K562 (cell line): ENCODE measurements at regions not wholly inside any gene's neighbourhood (a gene's known extent, or its start where the extent isn't known, plus 50 kb on each side); places are given as distances from the start of the nearest gene placed in this dataset.

Source experiments
- ATAC-seq: fragments of 200-7000 bp; cut with Tn5 transposase; 3 replicates; pipeline ENCODE4 v1.9.1; 2020; ENCODE audit warnings: moderate library complexity
- BruUV-seq: library from RNA; stranded (reverse); fragments of 400-500 nt; replicated peaks from 2 replicates; lab custom pipeline; 2021; lab: Mats Ljungman, UMichigan
- CTCF ChIA-PET: fragments of 300-600 bp; formaldehyde crosslinking; extraction: SDS; loops from one replicate; lab custom pipeline; 2021; ENCODE audit warnings: low intra/inter-chr PET ratio; lab: Yijun Ruan, JAX
- POLR2A ChIA-PET: fragments of 300-600, 350-650 bp; sonication (Branson Sonifier 250); formaldehyde crosslinking; extraction: SDS; loops from one replicate; lab custom pipeline; 2021; ENCODE audit warnings: antibody characterized with exemption, inconsistent platforms; lab: Yijun Ruan, JAX
- DNase-seq, 4 experiments: peaks; one replicate each; pipeline versions ENCODE4 v3.0.0 to v3.0.0-alpha.2; 2011 to 2018; ENCODE audit warnings: low spot score in 3 of 4, mixed read lengths in 3 of 4; ENCODE audit errors: extremely low read depth in 1 of 4
- FAIRE-seq: peaks from 2 replicates; lab custom pipeline; 2011; peaks lifted over from hg19 to GRCh38; lab: Jason Lieb, UNC
- H2AFZ ChIP-seq: 2 replicates; pipeline ENCODE4 v1.6.0; 2011; ENCODE audit warnings: low read depth, low read length, control low read depth, inconsistent platforms
- H3K27ac ChIP-seq: fragments of 200-600 bp; 3 replicates; pipeline ENCODE4 v1.8.0; 2011; ENCODE audit warnings: low read depth, mild to moderate bottlenecking, control low read depth, inconsistent platforms, low read length, moderate library complexity, mixed read lengths; ENCODE audit errors: extremely low read depth
- H3K27me3 ChIP-seq, 2 experiments: fragments of 300-600 bp in 1 of 2; 2 replicates in 1 of 2; 3 replicates in 1 of 2; pipeline versions ENCODE4 v1.6.0 to v1.8.0; 2011; ENCODE audit warnings: inconsistent platforms in 2 of 2, low read length in 2 of 2, mild to moderate bottlenecking in 1 of 2, mixed read lengths in 1 of 2, moderate library complexity in 1 of 2; ENCODE audit not compliant: control insufficient read depth in 2 of 2, insufficient read depth in 2 of 2
- H3K36me3 ChIP-seq: fragments of 300-600 bp; 3 replicates; pipeline ENCODE4 v1.8.0; 2011; ENCODE audit warnings: mild to moderate bottlenecking, low read length, inconsistent platforms; ENCODE audit not compliant: control insufficient read depth, insufficient read depth
- H3K4me1 ChIP-seq, 2 experiments: fragments of 200-600 bp in 1 of 2; replicated peaks in 1 of 2; 2 replicates in 1 of 2; 3 replicates in 1 of 2; pipeline versions ENCODE4 v1.5.1 to v1.8.0; 2011; ENCODE audit warnings: inconsistent platforms in 2 of 2, low read length in 2 of 2, mild to moderate bottlenecking in 1 of 2, mixed read lengths in 1 of 2, moderate library complexity in 1 of 2; ENCODE audit not compliant: control insufficient read depth in 2 of 2, insufficient read depth in 2 of 2
- H3K4me2 ChIP-seq: 2 replicates; pipeline ENCODE4 v1.6.1; 2011; ENCODE audit warnings: low read length, control low read depth, inconsistent platforms, mixed read lengths; ENCODE audit not compliant: insufficient read depth
- H3K4me3 ChIP-seq: fragments of 200-600 bp; sonication (generic), shearing (Covaris generic); 2 replicates; pipeline ENCODE4 v1.5.1; 2016; ENCODE audit warnings: control low read depth, inconsistent platforms
- H3K79me2 ChIP-seq: fragments of 200-600 bp; 3 replicates; pipeline ENCODE4 v1.8.0; 2011; ENCODE audit warnings: low read length, inconsistent platforms; ENCODE audit not compliant: control insufficient read depth, insufficient read depth
- H3K9ac ChIP-seq, 2 experiments: 2 replicates each; pipeline versions ENCODE4 v1.6.0 to v1.6.1; 2011; ENCODE audit warnings: low read depth in 2 of 2, low read length in 2 of 2, control low read depth in 1 of 2, inconsistent platforms in 1 of 2, mild to moderate bottlenecking in 1 of 2, mixed read lengths in 1 of 2; ENCODE audit not compliant: insufficient read depth in 1 of 2
- H3K9me1 ChIP-seq: one replicate; pipeline ENCODE4 v1.6.0; 2011; ENCODE audit warnings: inconsistent platforms, mild to moderate bottlenecking, low read length, moderate library complexity; ENCODE audit not compliant: control insufficient read depth, insufficient read depth
- H3K9me3 ChIP-seq: replicated peaks from 2 replicates; pipeline ENCODE4 v1.5.1; 2011; ENCODE audit warnings: low read depth, low read length, inconsistent platforms; ENCODE audit not compliant: control insufficient read depth, insufficient read depth
- H4K20me1 ChIP-seq: replicated peaks from 2 replicates; pipeline ENCODE4 v1.6.1; 2011; ENCODE audit warnings: low read length, inconsistent platforms, mixed read lengths; ENCODE audit not compliant: control insufficient read depth, insufficient read depth
- BHLHE40 ChIP-seq: IDR thresholded peaks from 2 replicates; pipeline ENCODE4 v1.6.1; 2011; ENCODE audit warnings: low read length, improper control_type of control experiment
- FOXK2 ChIP-seq, 2 experiments: fragments of 450-650 bp; IDR thresholded peaks in 1 of 2; conservative IDR thresholded peaks in 1 of 2; 2 replicates each; pipeline ENCODE4 v1.6.1; 2016; ENCODE audit warnings: low read depth in 2 of 2, mild to moderate bottlenecking in 1 of 2
- HNRNPUL1 ChIP-seq: fragments of 200-400 bp; formaldehyde crosslinking; IDR thresholded peaks from 2 replicates; pipeline ENCODE4 v1.6.1; 2017; ENCODE audit warnings: low read length
- PHB2 ChIP-seq: fragments of 450-650 bp; IDR thresholded peaks from 2 replicates; pipeline ENCODE4 v1.6.1; 2017; ENCODE audit warnings: low read depth
- RAD21 ChIP-seq, 2 experiments: fragments of 250-450 bp in 1 of 2; fragments of 450-650 bp in 1 of 2; sonication (Bioruptor Pico) in 1 of 2; formaldehyde crosslinking in 1 of 2; IDR thresholded peaks in 1 of 2; conservative IDR thresholded peaks in 1 of 2; 2 replicates each; pipeline versions ENCODE4 v1.4.0 to v1.8.0; 2020 to 2022; ENCODE audit warnings: mild to moderate bottlenecking in 2 of 2, moderate library complexity in 1 of 2
- RAD51 ChIP-seq: fragments of 450-650 bp; IDR thresholded peaks from 2 replicates; pipeline ENCODE4 v1.7.1; 2016; ENCODE audit warnings: low read depth, mild to moderate bottlenecking, borderline replicate concordance
- SMC3 ChIP-seq: conservative IDR thresholded peaks from 2 replicates; pipeline ENCODE4 v1.6.1; 2011; ENCODE audit warnings: low read depth, low read length, improper control_type of control experiment; ENCODE audit not compliant: insufficient read depth
- WGBS: fragments of 100-300 bp; shearing (Covaris generic); methylation state at CpG from one replicate; pipeline ENCODE4 v1.1.6; 2016; ENCODE audit warnings: low coverage, mixed read lengths; ENCODE audit not compliant: insufficient coverage; ENCODE audit errors: missing lambda C conversion rate; 5-methylcytosine and 5-hydroxymethylcytosine counted together
- in situ Hi-C: fragments of 300-500 bp; cut with MboI; formaldehyde crosslinking; loops from 4 replicates; pipeline ENCODE4 v1.15.0; 2018; ENCODE audit warnings: inconsistent platforms, mixed read lengths
- intact Hi-C: fragments of 100-400 bp; cut with micrococcal nuclease; formaldehyde crosslinking; loops from 2 replicates; pipeline ENCODE4 v1.14.2; 2022
- TF ChIP-seq, protein P1 (sequence below), 3 experiments: IDR thresholded peaks in 2 of 3; conservative IDR thresholded peaks in 1 of 3; 2 replicates each; pipeline ENCODE4 v1.5.1; 2011 to 2012; ENCODE audit warnings: low read length in 3 of 3, mild to moderate bottlenecking in 3 of 3, control low read depth in 2 of 3, improper control_type of control experiment in 1 of 3, inconsistent platforms in 1 of 3, low read depth in 1 of 3, mixed read lengths in 1 of 3, moderate library complexity in 1 of 3; ENCODE audit not compliant: insufficient read depth in 2 of 3
- TF ChIP-seq, protein P2 (sequence below): IDR thresholded peaks from 3 replicates; pipeline ENCODE4 v1.6.1; 2011; ENCODE audit warnings: borderline replicate concordance, mild to moderate bottlenecking; ENCODE audit not compliant: insufficient read length, insufficient read depth
- TF ChIP-seq, protein P3 (sequence below): fragments of 250-450 bp; sonication (Bioruptor Pico); IDR thresholded peaks from 2 replicates; pipeline ENCODE4 v1.5.0; 2020; ENCODE audit warnings: mild to moderate bottlenecking, borderline replicate concordance
- TF ChIP-seq, protein P4 (sequence below): sonication (generic); formaldehyde crosslinking; IDR thresholded peaks from 2 replicates; pipeline ENCODE4 v1.8.0; 2022; ENCODE audit warnings: mild to moderate bottlenecking, missing genetic modification reagents
- TF ChIP-seq, protein P5 (sequence below): fragments of 150-350 bp; conservative IDR thresholded peaks from 2 replicates; pipeline ENCODE4 v1.6.1; 2014; ENCODE audit warnings: low read length

DNA sequence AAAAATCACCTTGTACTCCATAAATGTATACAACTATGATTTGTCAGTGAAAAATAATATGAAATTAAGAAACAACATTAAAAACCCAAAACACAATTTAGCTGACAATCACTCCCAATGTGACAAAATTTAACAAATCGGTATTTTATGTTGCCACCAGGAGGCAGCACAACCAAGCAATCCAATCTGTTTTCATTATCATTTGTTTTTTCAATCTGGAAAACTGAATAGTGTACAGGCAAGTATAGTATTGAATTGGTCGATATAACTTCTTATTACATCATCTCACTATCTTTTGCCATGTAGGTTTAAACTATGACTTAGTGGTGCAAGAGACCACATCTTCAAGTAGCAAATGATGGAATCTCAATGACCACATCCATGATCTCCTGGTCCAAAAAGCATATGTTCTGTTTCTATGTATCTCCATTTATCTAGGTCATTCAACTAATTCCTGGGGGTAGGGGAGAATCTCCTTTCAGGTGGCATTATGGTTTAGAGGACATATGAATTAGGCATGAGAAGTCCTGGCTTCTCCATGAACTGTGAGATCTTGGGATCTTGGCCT lies 112.9 kb upstream of the AGA start:
- Histone ChIP-seq H3K4me3 (no peak overlapping the region), H4K20me1 (no peaks in the 10 kb centered on the region), H3K4me2 (no peak overlapping the region), H2AFZ (no peak overlapping the region), H3K27ac (no peak overlapping the region), H3K27me3 (no peaks in the 10 kb centered on the region), H3K79me2 (no peaks in the 10 kb centered on the region), H3K36me3 (no peaks in the 10 kb centered on the region), H3K9me3 (no peaks in the 10 kb centered on the region), H3K4me1 (peaks cover 0 to 3% of the 10 kb centered on the region in 2 experiments; a peak in 1 of 5 replicates), H3K9ac (no peak overlapping the region), H3K9me1 (no peaks in the 10 kb centered on the region)
- peak; percentile 10 to 38 (median 20) for DNase-seq
- POLR2A ChIA-PET: no interaction called here
- CTCF ChIA-PET: interaction anchor here (0.7 kb wide), 1 partner anchor 963 kb away, joined by 3 read pairs; no protein-coding TSS in a partner anchor
- WGBS: 0% methylated on average over 2 of the region's 2 CpGs
- no TSS peak for BruUV-seq
- intact Hi-C loops: loop anchor here (10.0 kb wide), 1 partner anchor 1750 kb away; no protein-coding TSS in a partner anchor
- in situ Hi-C loops: no loop called here
- peak; percentile 79 for FAIRE-seq
- no peak; the same call in 2 of the 3 replicates for ATAC-seq
- TF ChIP-seq RAD51 (no peak), SMC3 (0 out of 2 replicates have a peak, but pooled peaks have one; percentile 47), HNRNPUL1 (no peak), PHB2 (no peak), BHLHE40 (no peak), RAD21 (CRISPR knock-in tag; conservative IDR thresholded peaks at IDR 0.05 in 1 of 2, IDR thresholded peaks at IDR 0.05 in 1 of 2) (peak; percentile 66 to 79), FOXK2 (conservative IDR thresholded peaks at IDR 0.05 in 1 of 2, IDR thresholded peaks at IDR 0.05 in 1 of 2; ENCODE audit: low read depth in 2 of 2) (no peak)
- TF ChIP-seq, protein P1, sequence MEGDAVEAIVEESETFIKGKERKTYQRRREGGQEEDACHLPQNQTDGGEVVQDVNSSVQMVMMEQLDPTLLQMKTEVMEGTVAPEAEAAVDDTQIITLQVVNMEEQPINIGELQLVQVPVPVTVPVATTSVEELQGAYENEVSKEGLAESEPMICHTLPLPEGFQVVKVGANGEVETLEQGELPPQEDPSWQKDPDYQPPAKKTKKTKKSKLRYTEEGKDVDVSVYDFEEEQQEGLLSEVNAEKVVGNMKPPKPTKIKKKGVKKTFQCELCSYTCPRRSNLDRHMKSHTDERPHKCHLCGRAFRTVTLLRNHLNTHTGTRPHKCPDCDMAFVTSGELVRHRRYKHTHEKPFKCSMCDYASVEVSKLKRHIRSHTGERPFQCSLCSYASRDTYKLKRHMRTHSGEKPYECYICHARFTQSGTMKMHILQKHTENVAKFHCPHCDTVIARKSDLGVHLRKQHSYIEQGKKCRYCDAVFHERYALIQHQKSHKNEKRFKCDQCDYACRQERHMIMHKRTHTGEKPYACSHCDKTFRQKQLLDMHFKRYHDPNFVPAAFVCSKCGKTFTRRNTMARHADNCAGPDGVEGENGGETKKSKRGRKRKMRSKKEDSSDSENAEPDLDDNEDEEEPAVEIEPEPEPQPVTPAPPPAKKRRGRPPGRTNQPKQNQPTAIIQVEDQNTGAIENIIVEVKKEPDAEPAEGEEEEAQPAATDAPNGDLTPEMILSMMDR (IDR thresholded peaks at IDR 0.05 in 2 of 3, conservative IDR thresholded peaks at IDR 0.05 in 1 of 3; ENCODE audit: insufficient read depth in 2 of 3, low read depth in 1 of 3, low read length in 3 of 3): peak; percentile 22 to 65 (median 54); a peak in 5 of 6 replicates
- TF ChIP-seq, protein P2, sequence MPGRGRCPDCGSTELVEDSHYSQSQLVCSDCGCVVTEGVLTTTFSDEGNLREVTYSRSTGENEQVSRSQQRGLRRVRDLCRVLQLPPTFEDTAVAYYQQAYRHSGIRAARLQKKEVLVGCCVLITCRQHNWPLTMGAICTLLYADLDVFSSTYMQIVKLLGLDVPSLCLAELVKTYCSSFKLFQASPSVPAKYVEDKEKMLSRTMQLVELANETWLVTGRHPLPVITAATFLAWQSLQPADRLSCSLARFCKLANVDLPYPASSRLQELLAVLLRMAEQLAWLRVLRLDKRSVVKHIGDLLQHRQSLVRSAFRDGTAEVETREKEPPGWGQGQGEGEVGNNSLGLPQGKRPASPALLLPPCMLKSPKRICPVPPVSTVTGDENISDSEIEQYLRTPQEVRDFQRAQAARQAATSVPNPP: no peak
- TF ChIP-seq, protein P3, sequence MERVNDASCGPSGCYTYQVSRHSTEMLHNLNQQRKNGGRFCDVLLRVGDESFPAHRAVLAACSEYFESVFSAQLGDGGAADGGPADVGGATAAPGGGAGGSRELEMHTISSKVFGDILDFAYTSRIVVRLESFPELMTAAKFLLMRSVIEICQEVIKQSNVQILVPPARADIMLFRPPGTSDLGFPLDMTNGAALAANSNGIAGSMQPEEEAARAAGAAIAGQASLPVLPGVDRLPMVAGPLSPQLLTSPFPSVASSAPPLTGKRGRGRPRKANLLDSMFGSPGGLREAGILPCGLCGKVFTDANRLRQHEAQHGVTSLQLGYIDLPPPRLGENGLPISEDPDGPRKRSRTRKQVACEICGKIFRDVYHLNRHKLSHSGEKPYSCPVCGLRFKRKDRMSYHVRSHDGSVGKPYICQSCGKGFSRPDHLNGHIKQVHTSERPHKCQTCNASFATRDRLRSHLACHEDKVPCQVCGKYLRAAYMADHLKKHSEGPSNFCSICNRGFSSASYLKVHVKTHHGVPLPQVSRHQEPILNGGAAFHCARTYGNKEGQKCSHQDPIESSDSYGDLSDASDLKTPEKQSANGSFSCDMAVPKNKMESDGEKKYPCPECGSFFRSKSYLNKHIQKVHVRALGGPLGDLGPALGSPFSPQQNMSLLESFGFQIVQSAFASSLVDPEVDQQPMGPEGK (CRISPR knock-in tag): no peak
- TF ChIP-seq, protein P4, sequence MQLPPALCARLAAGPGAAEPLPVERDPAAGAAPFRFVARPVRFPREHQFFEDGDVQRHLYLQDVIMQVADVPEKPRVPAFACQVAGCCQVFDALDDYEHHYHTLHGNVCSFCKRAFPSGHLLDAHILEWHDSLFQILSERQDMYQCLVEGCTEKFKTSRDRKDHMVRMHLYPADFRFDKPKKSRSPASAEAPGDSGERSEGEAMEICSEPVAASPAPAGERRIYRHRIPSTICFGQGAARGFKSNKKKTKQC (CRISPR knock-in tag): no peak
- TF ChIP-seq, protein P5, sequence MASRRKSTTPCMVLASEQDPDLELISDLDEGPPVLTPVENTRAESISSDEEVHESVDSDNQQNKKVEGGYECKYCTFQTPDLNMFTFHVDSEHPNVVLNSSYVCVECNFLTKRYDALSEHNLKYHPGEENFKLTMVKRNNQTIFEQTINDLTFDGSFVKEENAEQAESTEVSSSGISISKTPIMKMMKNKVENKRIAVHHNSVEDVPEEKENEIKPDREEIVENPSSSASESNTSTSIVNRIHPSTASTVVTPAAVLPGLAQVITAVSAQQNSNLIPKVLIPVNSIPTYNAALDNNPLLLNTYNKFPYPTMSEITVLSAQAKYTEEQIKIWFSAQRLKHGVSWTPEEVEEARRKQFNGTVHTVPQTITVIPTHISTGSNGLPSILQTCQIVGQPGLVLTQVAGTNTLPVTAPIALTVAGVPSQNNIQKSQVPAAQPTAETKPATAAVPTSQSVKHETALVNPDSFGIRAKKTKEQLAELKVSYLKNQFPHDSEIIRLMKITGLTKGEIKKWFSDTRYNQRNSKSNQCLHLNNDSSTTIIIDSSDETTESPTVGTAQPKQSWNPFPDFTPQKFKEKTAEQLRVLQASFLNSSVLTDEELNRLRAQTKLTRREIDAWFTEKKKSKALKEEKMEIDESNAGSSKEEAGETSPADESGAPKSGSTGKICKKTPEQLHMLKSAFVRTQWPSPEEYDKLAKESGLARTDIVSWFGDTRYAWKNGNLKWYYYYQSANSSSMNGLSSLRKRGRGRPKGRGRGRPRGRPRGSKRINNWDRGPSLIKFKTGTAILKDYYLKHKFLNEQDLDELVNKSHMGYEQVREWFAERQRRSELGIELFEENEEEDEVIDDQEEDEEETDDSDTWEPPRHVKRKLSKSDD: no peak
